SIG-M5 treated with dmso at 0.1 percent for 504 hours (cell line): ENCODE measurements at regions not wholly inside any gene's neighbourhood (a gene's known extent, or its start where the extent isn't known, plus 50 kb on each side); places are given as distances from the start of the nearest gene placed in this dataset.

Source experiments
- DNase-seq: peaks from one replicate; lab custom pipeline; 2025; ENCODE audit not compliant: unreplicated experiment; lab: John Stamatoyannopoulos, UW

- no peak for DNase-seq
Measured at GRCh38 chr3:176933704-176934103, 263.6 kb downstream of the TBL1XR1 start.

- DNase-seq, result no peak
Measured at GRCh38 chr3:176932433-176932832, 264.8 kb downstream of the TBL1XR1 start.

GRCh38 chr3:176931991-176932390 is 265.3 kb downstream of the TBL1XR1 start:
- DNase-seq, result no peak

- DNase-seq, result no peak
Measured at GRCh38 chr3:176930942-176931341, 266.3 kb downstream of the TBL1XR1 start.

- no peak for DNase-seq
Measured at GRCh38 chr3:176928582-176928931, 268.7 kb downstream of the TBL1XR1 start.

GRCh38 chr3:176927706-176928581 is 269.3 kb downstream of the TBL1XR1 start:
- DNase-seq, result no peak

- no peak for DNase-seq
Measured at GRCh38 chr3:176927280-176927679, 270.0 kb downstream of the TBL1XR1 start.

- no peak for DNase-seq
Measured at GRCh38 chr3:176926688-176927087, 270.6 kb downstream of the TBL1XR1 start.

- no peak for DNase-seq
Measured at GRCh38 chr3:176926034-176926433, 271.2 kb downstream of the TBL1XR1 start.

GRCh38 chr3:176920766-176921160 is 276.5 kb downstream of the TBL1XR1 start:
- no peak for DNase-seq

GRCh38 chr3:176919836-176920765 is 277.2 kb downstream of the TBL1XR1 start:
- no peak for DNase-seq

- DNase-seq, result peak; percentile 40
Measured at GRCh38 chr3:176916777-176917176, 280.5 kb downstream of the TBL1XR1 start.

GRCh38 chr3:176914764-176915163 is 282.5 kb downstream of the TBL1XR1 start:
- no peak for DNase-seq

GRCh38 chr3:176911579-176911978 is 285.7 kb downstream of the TBL1XR1 start:
- DNase-seq, result no peak

GRCh38 chr3:176909044-176909443 is 288.2 kb downstream of the TBL1XR1 start:
- DNase-seq, result no peak

GRCh38 chr3:176906046-176906905 is 291.0 kb downstream of the TBL1XR1 start:
- no peak for DNase-seq

GRCh38 chr3:176905331-176905730 is 292.0 kb downstream of the TBL1XR1 start:
- no peak for DNase-seq

- DNase-seq, result no peak
Measured at GRCh38 chr3:176904506-176904905, 292.8 kb downstream of the TBL1XR1 start.

GRCh38 chr3:176896640-176897039 is 300.6 kb downstream of the TBL1XR1 start:
- DNase-seq, result no peak

GRCh38 chr3:176896165-176896564 is 301.1 kb downstream of the TBL1XR1 start:
- DNase-seq, result no peak

- DNase-seq, result no peak
Measured at GRCh38 chr3:176879710-176880109, 317.6 kb downstream of the TBL1XR1 start.
